ENCODE measurements at regions not wholly inside any gene's neighbourhood (a gene's known extent, or its start where the extent isn't known, plus 50 kb on each side); places are given as distances from the start of the nearest gene placed in this dataset.

DNA sequence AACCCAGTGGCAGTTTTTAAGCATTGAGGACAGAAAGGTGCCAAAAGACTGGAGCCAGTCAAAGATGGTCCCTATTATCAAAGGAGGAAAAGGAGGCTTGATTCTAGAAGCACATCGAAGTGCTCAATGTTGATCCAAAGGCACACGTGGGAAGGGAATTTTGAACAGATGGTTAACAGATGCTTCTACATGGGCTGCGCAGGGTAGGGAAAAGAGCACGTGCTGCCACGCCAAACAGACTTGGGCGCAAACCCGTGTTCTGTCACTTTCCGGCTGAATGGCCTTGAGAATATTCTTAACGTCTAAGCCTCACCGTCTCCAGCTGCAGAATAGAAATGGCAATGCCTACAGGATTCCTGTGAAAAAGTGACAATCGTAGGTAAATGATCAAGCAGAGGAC lies 217.9 kb upstream of the MTNR1B start:
- peaks cover 0 to 4% of the 10 kb centered on the region in 2 donors for H3K4me1 ChIP-seq (ENCODE audit: control insufficient read depth in 2 of 2, insufficient read depth in 2 of 2, low read length in 2 of 2)
- no peaks in the 10 kb centered on the region for H3K9me3 ChIP-seq (ENCODE audit: control insufficient read depth in 2 of 2, low read length in 2 of 2)
- no peaks in the 10 kb centered on the region for H3K27me3 ChIP-seq (ENCODE audit: control insufficient read depth in 2 of 2, insufficient read depth in 2 of 2, low read length in 2 of 2)
- H3K36me3 ChIP-seq (ENCODE audit: control insufficient read depth in 2 of 2, insufficient read depth in 2 of 2, low read length in 2 of 2): no peaks in the 10 kb centered on the region
- no peak overlapping the region for H3K4me3 ChIP-seq (ENCODE audit: low read length in 2 of 2)
- no peak overlapping the region for H3K27ac ChIP-seq (ENCODE audit: low read depth in 2 of 2, low read length in 2 of 2)
- no peak overlapping the region for H3K9ac ChIP-seq (ENCODE audit: low read depth in 1 of 2, low read length in 2 of 2)

DNA sequence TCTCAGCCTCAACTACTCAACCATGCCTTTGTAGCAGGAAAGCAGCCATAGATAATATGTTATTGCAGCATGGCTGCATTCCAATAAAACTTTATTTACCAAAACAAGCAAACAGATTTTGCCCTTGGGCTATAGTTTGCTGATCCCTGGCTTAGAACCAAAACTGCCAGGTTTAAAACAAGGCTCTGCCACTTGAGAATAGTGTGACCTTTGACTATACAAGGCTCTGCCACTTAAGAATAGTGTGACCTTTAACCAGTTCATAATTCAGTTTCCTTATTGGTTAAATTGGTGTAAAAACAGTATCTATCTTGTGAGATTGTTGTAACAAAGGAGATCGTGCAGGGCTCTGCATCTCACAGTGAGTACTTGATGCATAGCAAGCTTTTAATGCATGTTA lies 217.3 kb upstream of the MTNR1B start:
- peaks cover 0 to 4% of the 10 kb centered on the region in 2 donors for H3K4me1 ChIP-seq (ENCODE audit: control insufficient read depth in 2 of 2, insufficient read depth in 2 of 2, low read length in 2 of 2)
- H3K27me3 ChIP-seq (ENCODE audit: control insufficient read depth in 2 of 2, insufficient read depth in 2 of 2, low read length in 2 of 2): no peaks in the 10 kb centered on the region
- H3K9ac ChIP-seq (ENCODE audit: low read depth in 1 of 2, low read length in 2 of 2): no peak overlapping the region
- H3K9me3 ChIP-seq (ENCODE audit: control insufficient read depth in 2 of 2, low read length in 2 of 2): no peaks in the 10 kb centered on the region
- H3K36me3 ChIP-seq (ENCODE audit: control insufficient read depth in 2 of 2, insufficient read depth in 2 of 2, low read length in 2 of 2): no peaks in the 10 kb centered on the region
- H3K27ac ChIP-seq (ENCODE audit: low read depth in 2 of 2, low read length in 2 of 2): no peak overlapping the region
- H3K4me3 ChIP-seq (ENCODE audit: low read length in 2 of 2): no peak overlapping the region

DNA sequence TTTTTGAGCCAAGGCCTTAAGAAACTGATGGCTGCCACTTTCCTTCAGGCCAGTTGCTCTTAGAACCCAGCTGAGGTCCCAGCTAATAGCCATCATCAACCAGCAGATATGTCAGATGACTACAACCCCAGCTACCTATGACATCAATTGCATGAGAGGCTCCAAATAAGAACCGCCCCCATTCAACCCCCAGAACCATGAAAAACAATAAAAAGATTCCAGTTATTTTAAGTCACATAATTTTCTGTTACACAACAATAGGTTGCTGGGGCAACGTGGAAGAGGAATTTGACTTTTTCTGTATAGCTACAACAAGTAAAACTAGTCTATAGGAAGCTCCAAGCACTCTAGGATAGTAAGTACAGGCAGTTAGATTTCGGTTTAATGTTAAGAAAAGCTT lies 216.3 kb upstream of the MTNR1B start:
- H3K9ac ChIP-seq (ENCODE audit: low read depth in 1 of 2, low read length in 2 of 2): no peak overlapping the region
- no peaks in the 10 kb centered on the region for H3K9me3 ChIP-seq (ENCODE audit: control insufficient read depth in 2 of 2, low read length in 2 of 2)
- peaks cover 0 to 4% of the 10 kb centered on the region in 2 donors for H3K4me1 ChIP-seq (ENCODE audit: control insufficient read depth in 2 of 2, insufficient read depth in 2 of 2, low read length in 2 of 2)
- H3K27ac ChIP-seq (ENCODE audit: low read depth in 2 of 2, low read length in 2 of 2): no peak overlapping the region
- H3K4me3 ChIP-seq (ENCODE audit: low read length in 2 of 2): no peak overlapping the region
- H3K36me3 ChIP-seq (ENCODE audit: control insufficient read depth in 2 of 2, insufficient read depth in 2 of 2, low read length in 2 of 2): no peaks in the 10 kb centered on the region
- no peaks in the 10 kb centered on the region for H3K27me3 ChIP-seq (ENCODE audit: control insufficient read depth in 2 of 2, insufficient read depth in 2 of 2, low read length in 2 of 2)

DNA sequence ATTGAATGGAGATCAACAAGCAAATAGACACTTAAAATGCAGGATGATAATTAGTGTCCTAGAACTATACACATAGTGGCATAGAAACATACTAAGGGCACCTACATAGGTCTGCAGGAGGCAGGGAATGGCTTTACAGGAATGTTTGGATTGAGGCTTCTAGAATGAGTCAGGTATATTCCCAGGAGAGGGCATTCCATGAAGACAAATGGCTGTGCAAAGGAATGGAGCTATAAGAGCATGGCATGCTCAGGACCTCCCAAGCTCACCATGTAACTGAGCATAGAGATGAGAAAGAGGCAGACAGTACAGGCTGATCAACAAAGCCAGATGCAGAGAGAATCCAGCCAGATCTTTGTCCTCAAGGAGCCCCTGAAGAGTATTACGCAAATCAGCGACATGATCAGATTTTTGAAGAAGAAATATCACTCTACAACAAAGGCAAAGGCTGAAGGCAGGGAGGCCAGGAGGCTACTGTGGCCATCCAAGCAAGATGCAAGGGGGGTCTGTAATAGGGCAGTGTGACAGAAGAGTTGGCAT lies 211.1 kb upstream of the MTNR1B start:
- Histone ChIP-seq H3K27ac (ENCODE audit: low read depth in 2 of 2, low read length in 2 of 2) (no peak overlapping the region), H3K9ac (ENCODE audit: low read depth in 1 of 2, low read length in 2 of 2) (no peak overlapping the region), H3K4me3 (ENCODE audit: low read length in 2 of 2) (no peak overlapping the region), H3K27me3 (ENCODE audit: control insufficient read depth in 2 of 2, insufficient read depth in 2 of 2, low read length in 2 of 2) (no peaks in the 10 kb centered on the region), H3K4me1 (ENCODE audit: control insufficient read depth in 2 of 2, insufficient read depth in 2 of 2, low read length in 2 of 2) (no peaks in the 10 kb centered on the region), H3K36me3 (ENCODE audit: control insufficient read depth in 2 of 2, insufficient read depth in 2 of 2, low read length in 2 of 2) (no peaks in the 10 kb centered on the region), H3K9me3 (ENCODE audit: control insufficient read depth in 2 of 2, low read length in 2 of 2) (no peaks in the 10 kb centered on the region)

GRCh38 chr11:92759571-92760214 lies 209.8 kb upstream of the MTNR1B start:
- no peaks in the 10 kb centered on the region for H3K36me3 ChIP-seq (ENCODE audit: control insufficient read depth in 2 of 2, insufficient read depth in 2 of 2, low read length in 2 of 2)
- no peaks in the 10 kb centered on the region for H3K9me3 ChIP-seq (ENCODE audit: control insufficient read depth in 2 of 2, low read length in 2 of 2)
- no peak overlapping the region for H3K9ac ChIP-seq (ENCODE audit: low read depth in 1 of 2, low read length in 2 of 2)
- no peak overlapping the region for H3K27ac ChIP-seq (ENCODE audit: low read depth in 2 of 2, low read length in 2 of 2)
- no peaks in the 10 kb centered on the region for H3K27me3 ChIP-seq (ENCODE audit: control insufficient read depth in 2 of 2, insufficient read depth in 2 of 2, low read length in 2 of 2)
- no peaks in the 10 kb centered on the region for H3K4me1 ChIP-seq (ENCODE audit: control insufficient read depth in 2 of 2, insufficient read depth in 2 of 2, low read length in 2 of 2)
- H3K4me3 ChIP-seq (ENCODE audit: low read length in 2 of 2): no peak overlapping the region

DNA sequence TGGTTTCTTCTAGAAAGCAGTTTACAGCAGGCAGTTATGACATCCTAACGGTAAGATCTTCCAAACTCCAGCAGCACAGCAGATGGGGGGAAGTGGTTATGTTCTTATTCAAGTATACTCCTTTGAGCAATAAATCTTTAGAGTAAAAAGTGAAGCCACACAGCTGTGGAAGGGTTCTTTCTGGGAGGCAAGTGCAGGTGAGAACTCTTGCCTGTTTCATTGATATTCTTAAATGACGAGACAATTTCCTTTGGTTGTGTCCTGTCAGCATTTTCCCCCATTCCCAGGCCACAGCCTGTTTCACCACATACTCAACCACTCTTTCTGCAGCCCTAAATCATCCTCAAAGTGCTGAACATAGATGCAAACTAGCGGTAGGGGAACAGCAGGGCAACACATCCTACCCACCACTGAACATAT lies 207.3 kb upstream of the MTNR1B start:
- Histone ChIP-seq H3K9ac (ENCODE audit: low read depth in 1 of 2, low read length in 2 of 2) (no peak overlapping the region), H3K9me3 (ENCODE audit: control insufficient read depth in 2 of 2, low read length in 2 of 2) (no peaks in the 10 kb centered on the region), H3K27ac (ENCODE audit: low read depth in 2 of 2, low read length in 2 of 2) (no peak overlapping the region), H3K36me3 (ENCODE audit: control insufficient read depth in 2 of 2, insufficient read depth in 2 of 2, low read length in 2 of 2) (no peaks in the 10 kb centered on the region), H3K4me3 (ENCODE audit: low read length in 2 of 2) (no peak overlapping the region), H3K4me1 (ENCODE audit: control insufficient read depth in 2 of 2, insufficient read depth in 2 of 2, low read length in 2 of 2) (peaks cover 0 to 2% of the 10 kb centered on the region in 2 donors), H3K27me3 (ENCODE audit: control insufficient read depth in 2 of 2, insufficient read depth in 2 of 2, low read length in 2 of 2) (no peaks in the 10 kb centered on the region)

DNA sequence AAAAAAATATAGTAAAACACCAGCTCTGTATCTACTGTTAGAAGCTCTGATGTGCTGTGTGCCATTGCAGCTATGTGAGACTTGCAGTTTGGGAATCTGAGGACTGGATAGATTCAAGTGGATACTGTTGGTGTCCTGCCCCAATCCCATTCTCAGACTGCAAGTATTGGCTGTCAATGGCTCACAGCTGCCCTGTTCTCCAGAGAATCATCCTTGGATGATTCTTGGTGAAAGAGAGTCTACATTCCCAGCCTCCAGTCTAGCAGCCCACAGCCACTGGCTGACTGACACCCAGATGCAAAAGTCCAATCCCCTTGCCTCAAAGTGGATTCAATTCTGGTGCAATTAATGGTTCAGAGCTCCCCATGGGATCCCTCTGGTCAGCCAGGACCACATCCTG lies 206.1 kb upstream of the MTNR1B start:
- H3K4me1 ChIP-seq (ENCODE audit: control insufficient read depth in 2 of 2, insufficient read depth in 2 of 2, low read length in 2 of 2): peaks cover 0 to 2% of the 10 kb centered on the region in 2 donors
- no peak overlapping the region for H3K27ac ChIP-seq (ENCODE audit: low read depth in 2 of 2, low read length in 2 of 2)
- H3K9me3 ChIP-seq (ENCODE audit: control insufficient read depth in 2 of 2, low read length in 2 of 2): no peaks in the 10 kb centered on the region
- no peaks in the 10 kb centered on the region for H3K36me3 ChIP-seq (ENCODE audit: control insufficient read depth in 2 of 2, insufficient read depth in 2 of 2, low read length in 2 of 2)
- H3K4me3 ChIP-seq (ENCODE audit: low read length in 2 of 2): no peak overlapping the region
- H3K27me3 ChIP-seq (ENCODE audit: control insufficient read depth in 2 of 2, insufficient read depth in 2 of 2, low read length in 2 of 2): no peaks in the 10 kb centered on the region
- no peak overlapping the region for H3K9ac ChIP-seq (ENCODE audit: low read depth in 1 of 2, low read length in 2 of 2)

- Histone ChIP-seq H3K27ac (ENCODE audit: low read depth in 2 of 2, low read length in 2 of 2) (no peak overlapping the region), H3K4me3 (ENCODE audit: low read length in 2 of 2) (no peak overlapping the region), H3K9ac (ENCODE audit: low read depth in 1 of 2, low read length in 2 of 2) (no peak overlapping the region), H3K36me3 (ENCODE audit: control insufficient read depth in 2 of 2, insufficient read depth in 2 of 2, low read length in 2 of 2) (no peaks in the 10 kb centered on the region), H3K9me3 (ENCODE audit: control insufficient read depth in 2 of 2, low read length in 2 of 2) (no peaks in the 10 kb centered on the region), H3K4me1 (ENCODE audit: control insufficient read depth in 2 of 2, insufficient read depth in 2 of 2, low read length in 2 of 2) (peaks cover 1 to 2% of the 10 kb centered on the region in 2 donors), H3K27me3 (ENCODE audit: control insufficient read depth in 2 of 2, insufficient read depth in 2 of 2, low read length in 2 of 2) (no peaks in the 10 kb centered on the region)
Measured at GRCh38 chr11:92764128-92764527, 205.3 kb upstream of the MTNR1B start.

GRCh38 chr11:92765082-92765840 lies 204.2 kb upstream of the MTNR1B start:
- H3K4me1 ChIP-seq (ENCODE audit: control insufficient read depth in 2 of 2, insufficient read depth in 2 of 2, low read length in 2 of 2): peaks cover 2 to 4% of the 10 kb centered on the region in 2 donors
- no peaks in the 10 kb centered on the region for H3K9me3 ChIP-seq (ENCODE audit: control insufficient read depth in 2 of 2, low read length in 2 of 2)
- no peak overlapping the region for H3K4me3 ChIP-seq (ENCODE audit: low read length in 2 of 2)
- H3K27ac ChIP-seq (ENCODE audit: low read depth in 2 of 2, low read length in 2 of 2): no peak overlapping the region
- no peaks in the 10 kb centered on the region for H3K27me3 ChIP-seq (ENCODE audit: control insufficient read depth in 2 of 2, insufficient read depth in 2 of 2, low read length in 2 of 2)
- no peaks in the 10 kb centered on the region for H3K36me3 ChIP-seq (ENCODE audit: control insufficient read depth in 2 of 2, insufficient read depth in 2 of 2, low read length in 2 of 2)
- H3K9ac ChIP-seq (ENCODE audit: low read depth in 1 of 2, low read length in 2 of 2): no peak overlapping the region

- no peak overlapping the region for H3K27ac ChIP-seq (ENCODE audit: low read depth in 2 of 2, low read length in 2 of 2)
- H3K9me3 ChIP-seq (ENCODE audit: control insufficient read depth in 2 of 2, low read length in 2 of 2): no peaks in the 10 kb centered on the region
- no peak overlapping the region for H3K9ac ChIP-seq (ENCODE audit: low read depth in 1 of 2, low read length in 2 of 2)
- no peaks in the 10 kb centered on the region for H3K27me3 ChIP-seq (ENCODE audit: control insufficient read depth in 2 of 2, insufficient read depth in 2 of 2, low read length in 2 of 2)
- peak overlapping the region; percentile 1 to 59 for H3K4me3 ChIP-seq (ENCODE audit: low read length in 2 of 2)
- peaks cover 2 to 4% of the 10 kb centered on the region in 2 donors for H3K4me1 ChIP-seq (ENCODE audit: control insufficient read depth in 2 of 2, insufficient read depth in 2 of 2, low read length in 2 of 2)
- no peaks in the 10 kb centered on the region for H3K36me3 ChIP-seq (ENCODE audit: control insufficient read depth in 2 of 2, insufficient read depth in 2 of 2, low read length in 2 of 2)
Measured at GRCh38 chr11:92765965-92766371, 203.5 kb upstream of the MTNR1B start.
